Mesodermal cell (in vitro differentiated cells): ENCODE measurements at regions not wholly inside any gene's neighbourhood (a gene's known extent, or its start where the extent isn't known, plus 50 kb on each side); places are given as distances from the start of the nearest gene placed in this dataset.
"Not testable (repeated sequence)": the region's sequence is repeated elsewhere in the genome, so short reads cannot be mapped to it uniquely, and the experiment has no call there.

Experiments used
- H3K27ac ChIP-seq: 2 replicates; pipeline ENCODE4 v1.7.0; 2013; ENCODE audit warnings: mild to moderate bottlenecking, low read depth, low read length, moderate library complexity; ENCODE audit not compliant: severe bottlenecking
- H3K36me3 ChIP-seq: 2 replicates; pipeline ENCODE4 v1.7.1; 2013; ENCODE audit warnings: mild to moderate bottlenecking, low read length, moderate library complexity; ENCODE audit not compliant: control insufficient read depth, insufficient read depth
- H3K4me1 ChIP-seq: one replicate; pipeline ENCODE4 v1.7.1; 2013; ENCODE audit warnings: mild to moderate bottlenecking, low read length; ENCODE audit not compliant: insufficient read depth, control insufficient read depth, poor library complexity, severe bottlenecking
- H3K4me3 ChIP-seq: 2 replicates; pipeline ENCODE4 v1.7.0; 2013; ENCODE audit warnings: low read length, control low read depth, mild to moderate bottlenecking; ENCODE audit not compliant: insufficient read depth, poor library complexity, severe bottlenecking; ENCODE audit errors: extremely low read depth
- H3K9me3 ChIP-seq: 2 replicates; pipeline ENCODE4 v1.7.1; 2013; ENCODE audit warnings: mild to moderate bottlenecking, low read length, moderate library complexity; ENCODE audit not compliant: control insufficient read depth
- WGBS, 2 experiments: methylation state at CpG; one replicate each; pipeline ENCODE4 v1.1.5; 2013; ENCODE audit warnings: missing lambda C conversion rate in 2 of 2; ENCODE audit not compliant: insufficient coverage in 2 of 2; 5-methylcytosine and 5-hydroxymethylcytosine counted together

GRCh38 chr2:192634557-192634956, 439.8 kb upstream of the TMEFF2 start:
- no peaks in the 10 kb centered on the region for H3K4me1 ChIP-seq
- WGBS, 2 experiments = 91 to 100% methylated on average over 1 of the region's 3 CpGs
- H3K9me3 ChIP-seq = peaks cover 3% of the 10 kb centered on the region
- no peak overlapping the region for H3K27ac ChIP-seq
- H3K4me3 ChIP-seq = no peak overlapping the region
- H3K36me3 ChIP-seq = no peaks in the 10 kb centered on the region

- no CpG with 5 or more reads among the region's 2 CpGs for WGBS, 2 experiments
- H3K9me3 ChIP-seq = no peaks in the 10 kb centered on the region
- no peak overlapping the region for H3K4me3 ChIP-seq
- no peaks in the 10 kb centered on the region for H3K36me3 ChIP-seq
- no peak overlapping the region for H3K27ac ChIP-seq
- no peaks in the 10 kb centered on the region for H3K4me1 ChIP-seq
These were observed 433.3 kb upstream of the TMEFF2 start for GRCh38 chr2:192628017-192628416.

GRCh38 chr2:192615105-192615504, 420.4 kb upstream of the TMEFF2 start:
- no peaks in the 10 kb centered on the region for H3K4me1 ChIP-seq
- H3K27ac ChIP-seq = no peak overlapping the region
- no peaks in the 10 kb centered on the region for H3K36me3 ChIP-seq
- H3K4me3 ChIP-seq = no peak overlapping the region
- H3K9me3 ChIP-seq = no peaks in the 10 kb centered on the region

GRCh38 chr2:192604295-192604694, 409.6 kb upstream of the TMEFF2 start:
- 83 to 100% methylated on average over 1 of the region's 1 CpG for WGBS, 2 experiments

GRCh38 chr2:192598649-192599048, 403.9 kb upstream of the TMEFF2 start:
- not testable (repeated sequence) for H3K9me3 ChIP-seq, H3K4me3 ChIP-seq, H3K36me3 ChIP-seq, H3K4me1 ChIP-seq, H3K27ac ChIP-seq
- 90% methylated on average over 2 of the region's 9 CpGs; no CpG with 5 or more reads in 1 of the 2 experiments for WGBS, 2 experiments

More at GRCh38 chr2:192604295-192604694, 409.6 kb upstream of the TMEFF2 start:
- Histone ChIP-seq H3K27ac (no peak overlapping the region), H3K9me3 (no peaks in the 10 kb centered on the region), H3K4me1 (no peaks in the 10 kb centered on the region), H3K4me3 (no peak overlapping the region), H3K36me3 (no peaks in the 10 kb centered on the region)

GRCh38 chr2:192593561-192593960, 398.8 kb upstream of the TMEFF2 start:
- 94 to 96% methylated on average over 3 to 6 of the region's 6 CpGs for WGBS, 2 experiments
- H3K4me3 ChIP-seq = no peak overlapping the region
- H3K36me3 ChIP-seq = no peaks in the 10 kb centered on the region
- no peak overlapping the region for H3K27ac ChIP-seq
- H3K9me3 ChIP-seq = no peaks in the 10 kb centered on the region
- H3K4me1 ChIP-seq = peaks cover 4% of the 10 kb centered on the region

- Histone ChIP-seq H3K27ac (no peak overlapping the region), H3K9me3 (no peaks in the 10 kb centered on the region), H3K4me1 (peaks cover 4% of the 10 kb centered on the region), H3K36me3 (no peaks in the 10 kb centered on the region), H3K4me3 (no peak overlapping the region)
- 92 to 97% methylated on average over 3 to 4 of the region's 4 CpGs for WGBS, 2 experiments
These were observed 396.9 kb upstream of the TMEFF2 start for GRCh38 chr2:192591617-192592016.

GRCh38 chr2:192585418-192585817, 390.7 kb upstream of the TMEFF2 start:
- Histone ChIP-seq H3K4me3 (no peak overlapping the region), H3K27ac (no peak overlapping the region), H3K36me3 (no peaks in the 10 kb centered on the region), H3K4me1 (no peaks in the 10 kb centered on the region), H3K9me3 (no peaks in the 10 kb centered on the region)
- WGBS, 2 experiments = 93% methylated on average over 2 of the region's 3 CpGs; no CpG with 5 or more reads in 1 of the 2 experiments

- H3K9me3 ChIP-seq = no peaks in the 10 kb centered on the region
- no peaks in the 10 kb centered on the region for H3K36me3 ChIP-seq
- no peak overlapping the region for H3K4me3 ChIP-seq
- no peak overlapping the region for H3K27ac ChIP-seq
- no peaks in the 10 kb centered on the region for H3K4me1 ChIP-seq
- no CpG with 5 or more reads among the region's 1 CpG for WGBS, 2 experiments
These were observed 390.2 kb upstream of the TMEFF2 start for GRCh38 chr2:192584976-192585375.

GRCh38 chr2:192579965-192580700, 385.4 kb upstream of the TMEFF2 start:
- no peaks in the 10 kb centered on the region for H3K4me1 ChIP-seq
- no peaks in the 10 kb centered on the region for H3K9me3 ChIP-seq
- H3K4me3 ChIP-seq = no peak overlapping the region
- no CpG with 5 or more reads among the region's 2 CpGs for WGBS, 2 experiments
- no peak overlapping the region for H3K27ac ChIP-seq
- no peaks in the 10 kb centered on the region for H3K36me3 ChIP-seq

- Histone ChIP-seq H3K4me3 (no peak overlapping the region), H3K4me1 (no peaks in the 10 kb centered on the region), H3K36me3 (no peaks in the 10 kb centered on the region), H3K9me3 (no peaks in the 10 kb centered on the region), H3K27ac (no peak overlapping the region)
- 76% methylated on average over 2 of the region's 2 CpGs for WGBS, 2 experiments
These were observed 384.0 kb upstream of the TMEFF2 start for GRCh38 chr2:192578780-192579179.
